ENCODE measurements at regions not wholly inside any gene's neighbourhood (a gene's known extent, or its start where the extent isn't known, plus 50 kb on each side); places are given as distances from the start of the nearest gene placed in this dataset.

- TF ChIP-seq SPI1 (IDR thresholded peaks at IDR 0.05; ENCODE audit: low read depth, low read length), result no peak
- TF ChIP-seq TAF1 (IDR thresholded peaks at IDR 0.05; ENCODE audit: low read depth, low read length), result no peak
- no peak for TF ChIP-seq POU2F2 (IDR thresholded peaks at IDR 0.05; ENCODE audit: low read depth, low read length)
- no peak for TF ChIP-seq PAX5 (IDR thresholded peaks at IDR 0.05; ENCODE audit: insufficient read depth, low read length, severe bottlenecking)
- TF ChIP-seq POLR2A (IDR thresholded peaks at IDR 0.05; ENCODE audit: low read depth, low read length), result no peak
- no peak for TF ChIP-seq POLR2AphosphoS5 (IDR thresholded peaks at IDR 0.05; ENCODE audit: low read depth, low read length)
- DNase-seq (ENCODE audit: insufficient read length, low spot score) (no peak), FAIRE-seq (no peak)
Observed at GRCh38 chr2:221064058-221064854, 507.8 kb downstream of the EPHA4 start.

- FAIRE-seq, result no peak
- no peak for TF ChIP-seq POU2F2 (IDR thresholded peaks at IDR 0.05; ENCODE audit: low read depth, low read length)
- no peak for TF ChIP-seq PAX5 (IDR thresholded peaks at IDR 0.05; ENCODE audit: insufficient read depth, low read length, severe bottlenecking)
- no peak for DNase-seq (ENCODE audit: insufficient read length, low spot score)
Observed at GRCh38 chr2:221064880-221065279, 507.2 kb downstream of the EPHA4 start.

- FAIRE-seq, result no peak
- no peak for TF ChIP-seq TAF1 (IDR thresholded peaks at IDR 0.05; ENCODE audit: low read depth, low read length)
- no peak for DNase-seq (ENCODE audit: insufficient read length, low spot score)
Observed at GRCh38 chr2:221068123-221068522, 504.0 kb downstream of the EPHA4 start.

- no peak for FAIRE-seq
- TF ChIP-seq POLR2A (IDR thresholded peaks at IDR 0.05; ENCODE audit: low read depth, low read length) (no peak), SPI1 (IDR thresholded peaks at IDR 0.05; ENCODE audit: low read depth, low read length) (no peak), PAX5 (IDR thresholded peaks at IDR 0.05; ENCODE audit: insufficient read depth, low read length, severe bottlenecking) (no peak), POU2F2 (IDR thresholded peaks at IDR 0.05; ENCODE audit: low read depth, low read length) (no peak), TAF1 (IDR thresholded peaks at IDR 0.05; ENCODE audit: low read depth, low read length) (no peak)
Observed at GRCh38 chr2:221070106-221070505, 502.0 kb downstream of the EPHA4 start.

GRCh38 chr2:221073326-221074049 lies 498.6 kb downstream of the EPHA4 start:
- TF ChIP-seq TAF1 (IDR thresholded peaks at IDR 0.05; ENCODE audit: low read depth, low read length) (no peak), POLR2AphosphoS5 (IDR thresholded peaks at IDR 0.05; ENCODE audit: low read depth, low read length) (no peak), POLR2A (IDR thresholded peaks at IDR 0.05; ENCODE audit: low read depth, low read length) (no peak), PAX5 (IDR thresholded peaks at IDR 0.05; ENCODE audit: insufficient read depth, low read length, severe bottlenecking) (no peak), POU2F2 (IDR thresholded peaks at IDR 0.05; ENCODE audit: low read depth, low read length) (no peak), SPI1 (IDR thresholded peaks at IDR 0.05; ENCODE audit: low read depth, low read length) (no peak)
- DNase-seq (ENCODE audit: insufficient read length, low spot score) (no peak), FAIRE-seq (no peak)

More at GRCh38 chr2:221070106-221070505, 502.0 kb downstream of the EPHA4 start:
- no peak for DNase-seq (ENCODE audit: insufficient read length, low spot score)

- TF ChIP-seq TAF1 (IDR thresholded peaks at IDR 0.05; ENCODE audit: low read depth, low read length) (no peak), POU2F2 (IDR thresholded peaks at IDR 0.05; ENCODE audit: low read depth, low read length) (no peak)
- DNase-seq (ENCODE audit: insufficient read length, low spot score) (no peak), FAIRE-seq (no peak)
Observed at GRCh38 chr2:221074238-221074637, 497.9 kb downstream of the EPHA4 start.

- FAIRE-seq (no peak), DNase-seq (ENCODE audit: insufficient read length, low spot score) (no peak)
- no peak for TF ChIP-seq SPI1 (IDR thresholded peaks at IDR 0.05; ENCODE audit: low read depth, low read length)
- no peak for TF ChIP-seq POLR2A (IDR thresholded peaks at IDR 0.05; ENCODE audit: low read depth, low read length)
- no peak for TF ChIP-seq POU2F2 (IDR thresholded peaks at IDR 0.05; ENCODE audit: low read depth, low read length)
- no peak for TF ChIP-seq PAX5 (IDR thresholded peaks at IDR 0.05; ENCODE audit: insufficient read depth, low read length, severe bottlenecking)
- no peak for TF ChIP-seq TAF1 (IDR thresholded peaks at IDR 0.05; ENCODE audit: low read depth, low read length)
- TF ChIP-seq POLR2AphosphoS5 (IDR thresholded peaks at IDR 0.05; ENCODE audit: low read depth, low read length), result no peak
Observed at GRCh38 chr2:221075203-221075602, 496.9 kb downstream of the EPHA4 start.

GRCh38 chr2:221077251-221077650 lies 494.9 kb downstream of the EPHA4 start:
- no peak for FAIRE-seq

GRCh38 chr2:221077799-221078198 lies 494.3 kb downstream of the EPHA4 start:
- no peak for DNase-seq (ENCODE audit: insufficient read length, low spot score)
- no peak for TF ChIP-seq POLR2AphosphoS5 (IDR thresholded peaks at IDR 0.05; ENCODE audit: low read depth, low read length)
- no peak for TF ChIP-seq SPI1 (IDR thresholded peaks at IDR 0.05; ENCODE audit: low read depth, low read length)
- TF ChIP-seq PAX5 (IDR thresholded peaks at IDR 0.05; ENCODE audit: insufficient read depth, low read length, severe bottlenecking), result no peak
- no peak for TF ChIP-seq POLR2A (IDR thresholded peaks at IDR 0.05; ENCODE audit: low read depth, low read length)
- no peak for TF ChIP-seq TAF1 (IDR thresholded peaks at IDR 0.05; ENCODE audit: low read depth, low read length)
- no peak for TF ChIP-seq POU2F2 (IDR thresholded peaks at IDR 0.05; ENCODE audit: low read depth, low read length)
- FAIRE-seq, result no peak

More at GRCh38 chr2:221077251-221077650, 494.9 kb downstream of the EPHA4 start:
- DNase-seq (ENCODE audit: insufficient read length, low spot score), result no peak
- no peak for TF ChIP-seq POLR2A (IDR thresholded peaks at IDR 0.05; ENCODE audit: low read depth, low read length)
- TF ChIP-seq PAX5 (IDR thresholded peaks at IDR 0.05; ENCODE audit: insufficient read depth, low read length, severe bottlenecking), result no peak
- no peak for TF ChIP-seq POU2F2 (IDR thresholded peaks at IDR 0.05; ENCODE audit: low read depth, low read length)
- TF ChIP-seq POLR2AphosphoS5 (IDR thresholded peaks at IDR 0.05; ENCODE audit: low read depth, low read length), result no peak
- TF ChIP-seq TAF1 (IDR thresholded peaks at IDR 0.05; ENCODE audit: low read depth, low read length), result no peak
- no peak for TF ChIP-seq SPI1 (IDR thresholded peaks at IDR 0.05; ENCODE audit: low read depth, low read length)

- FAIRE-seq (no peak), DNase-seq (ENCODE audit: insufficient read length, low spot score) (no peak)
- TF ChIP-seq POLR2A (IDR thresholded peaks at IDR 0.05; ENCODE audit: low read depth, low read length) (no peak), TAF1 (IDR thresholded peaks at IDR 0.05; ENCODE audit: low read depth, low read length) (no peak), PAX5 (IDR thresholded peaks at IDR 0.05; ENCODE audit: insufficient read depth, low read length, severe bottlenecking) (no peak), POU2F2 (IDR thresholded peaks at IDR 0.05; ENCODE audit: low read depth, low read length) (no peak), SPI1 (IDR thresholded peaks at IDR 0.05; ENCODE audit: low read depth, low read length) (no peak), POLR2AphosphoS5 (IDR thresholded peaks at IDR 0.05; ENCODE audit: low read depth, low read length) (no peak)
Observed at GRCh38 chr2:221085341-221085900, 486.7 kb downstream of the EPHA4 start.
